ENCODE measurements at regions not wholly inside any gene's neighbourhood (a gene's known extent, or its start where the extent isn't known, plus 50 kb on each side); places are given as distances from the start of the nearest gene placed in this dataset.

DNA sequence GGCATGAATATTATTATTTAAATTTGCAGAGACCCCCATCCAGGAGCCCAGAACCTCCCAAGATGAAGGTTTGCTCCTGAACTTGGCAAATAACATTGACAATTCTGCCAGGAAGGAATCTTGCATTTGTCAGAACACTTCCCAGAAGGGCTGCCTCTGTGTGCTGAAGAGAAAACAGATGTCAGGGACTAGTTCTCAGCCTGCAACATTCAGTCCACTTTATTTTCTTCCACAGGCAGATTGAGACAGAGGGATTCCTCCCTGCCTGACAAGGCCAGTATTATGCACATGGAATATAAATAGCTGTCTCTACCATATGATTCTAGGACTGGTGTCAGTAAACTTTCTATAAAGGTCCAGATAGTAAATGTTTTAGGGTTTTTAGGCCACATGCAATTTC, 171.5 kb upstream of the SIX2 start:
- Histone ChIP-seq H3K27ac (ENCODE audit: low read length) (no peak overlapping the region), H3K4me1 (ENCODE audit: low read length) (no peaks in the 10 kb centered on the region), H3K27me3 (ENCODE audit: low read depth, low read length) (no peaks in the 10 kb centered on the region; the same call in 1 of the 2 replicates), H3K79me2 (ENCODE audit: low read length) (no peaks in the 10 kb centered on the region), H3K4me3 (ENCODE audit: low read length) (no peak overlapping the region), H4K20me1 (ENCODE audit: insufficient read depth, low read length) (no peaks in the 10 kb centered on the region), H3K9ac (ENCODE audit: low read length) (no peak overlapping the region), H2AFZ (ENCODE audit: low read depth, low read length) (no peak overlapping the region), H3K36me3 (replicated peaks; ENCODE audit: low read depth, low read length) (no peaks in the 10 kb centered on the region), H3K4me2 (ENCODE audit: low read length) (no peak overlapping the region), H3K9me3 (ENCODE audit: insufficient read depth, low read length) (no peaks in the 10 kb centered on the region)
- TF ChIP-seq, protein P1, sequence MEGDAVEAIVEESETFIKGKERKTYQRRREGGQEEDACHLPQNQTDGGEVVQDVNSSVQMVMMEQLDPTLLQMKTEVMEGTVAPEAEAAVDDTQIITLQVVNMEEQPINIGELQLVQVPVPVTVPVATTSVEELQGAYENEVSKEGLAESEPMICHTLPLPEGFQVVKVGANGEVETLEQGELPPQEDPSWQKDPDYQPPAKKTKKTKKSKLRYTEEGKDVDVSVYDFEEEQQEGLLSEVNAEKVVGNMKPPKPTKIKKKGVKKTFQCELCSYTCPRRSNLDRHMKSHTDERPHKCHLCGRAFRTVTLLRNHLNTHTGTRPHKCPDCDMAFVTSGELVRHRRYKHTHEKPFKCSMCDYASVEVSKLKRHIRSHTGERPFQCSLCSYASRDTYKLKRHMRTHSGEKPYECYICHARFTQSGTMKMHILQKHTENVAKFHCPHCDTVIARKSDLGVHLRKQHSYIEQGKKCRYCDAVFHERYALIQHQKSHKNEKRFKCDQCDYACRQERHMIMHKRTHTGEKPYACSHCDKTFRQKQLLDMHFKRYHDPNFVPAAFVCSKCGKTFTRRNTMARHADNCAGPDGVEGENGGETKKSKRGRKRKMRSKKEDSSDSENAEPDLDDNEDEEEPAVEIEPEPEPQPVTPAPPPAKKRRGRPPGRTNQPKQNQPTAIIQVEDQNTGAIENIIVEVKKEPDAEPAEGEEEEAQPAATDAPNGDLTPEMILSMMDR (IDR thresholded peaks at IDR 0.05; ENCODE audit: low read depth, low read length), result no peak
- no peak for TF ChIP-seq EZH2phosphoT487 (IDR thresholded peaks at IDR 0.05; ENCODE audit: low read depth)

DNA sequence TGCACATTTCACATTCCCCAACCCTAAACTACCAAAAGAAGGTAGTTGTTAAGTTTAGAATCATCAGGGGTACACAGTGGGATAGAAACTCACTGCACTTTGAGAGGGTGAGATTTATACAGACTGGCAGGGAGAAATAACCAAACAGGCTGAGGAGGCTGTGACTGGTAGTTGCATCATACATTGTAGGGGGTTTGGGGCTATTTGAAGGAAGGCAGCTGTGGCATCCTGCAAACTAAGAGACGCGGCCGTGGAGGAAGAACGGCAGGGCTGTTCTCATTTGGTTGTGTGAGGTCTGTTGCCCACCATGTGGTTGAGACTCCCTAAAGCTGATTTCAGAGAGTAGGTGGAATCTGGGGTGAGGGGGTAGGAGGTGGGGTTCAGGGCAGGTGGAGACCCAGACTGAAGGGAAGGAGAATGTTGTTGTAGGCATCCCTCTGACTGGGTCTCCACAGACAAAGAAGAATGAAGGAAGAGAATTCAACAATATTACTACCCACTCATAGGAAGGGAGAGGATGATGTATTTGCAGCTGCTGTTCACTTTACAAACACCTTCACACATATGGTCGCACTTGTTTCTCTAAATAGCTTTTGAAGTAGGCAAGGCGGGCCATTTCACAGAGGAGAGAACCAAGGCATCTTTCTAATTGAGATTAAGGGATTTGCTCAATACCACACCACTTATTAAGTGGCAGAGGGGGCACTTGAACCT, 170.9 kb upstream of the SIX2 start:
- Histone ChIP-seq H3K9me3 (ENCODE audit: insufficient read depth, low read length) (no peaks in the 10 kb centered on the region), H3K36me3 (replicated peaks; ENCODE audit: low read depth, low read length) (no peaks in the 10 kb centered on the region), H3K4me3 (ENCODE audit: low read length) (no peak overlapping the region), H4K20me1 (ENCODE audit: insufficient read depth, low read length) (no peaks in the 10 kb centered on the region), H3K79me2 (ENCODE audit: low read length) (no peaks in the 10 kb centered on the region), H3K4me2 (ENCODE audit: low read length) (no peak overlapping the region), H3K27ac (ENCODE audit: low read length) (no peak overlapping the region), H3K4me1 (ENCODE audit: low read length) (no peaks in the 10 kb centered on the region), H2AFZ (ENCODE audit: low read depth, low read length) (no peak overlapping the region), H3K9ac (ENCODE audit: low read length) (no peak overlapping the region), H3K27me3 (ENCODE audit: low read depth, low read length) (no peaks in the 10 kb centered on the region)
- TF ChIP-seq EZH2phosphoT487 (IDR thresholded peaks at IDR 0.05; ENCODE audit: low read depth), result no peak
- TF ChIP-seq, protein P1 (IDR thresholded peaks at IDR 0.05; ENCODE audit: low read depth, low read length), result no peak

DNA sequence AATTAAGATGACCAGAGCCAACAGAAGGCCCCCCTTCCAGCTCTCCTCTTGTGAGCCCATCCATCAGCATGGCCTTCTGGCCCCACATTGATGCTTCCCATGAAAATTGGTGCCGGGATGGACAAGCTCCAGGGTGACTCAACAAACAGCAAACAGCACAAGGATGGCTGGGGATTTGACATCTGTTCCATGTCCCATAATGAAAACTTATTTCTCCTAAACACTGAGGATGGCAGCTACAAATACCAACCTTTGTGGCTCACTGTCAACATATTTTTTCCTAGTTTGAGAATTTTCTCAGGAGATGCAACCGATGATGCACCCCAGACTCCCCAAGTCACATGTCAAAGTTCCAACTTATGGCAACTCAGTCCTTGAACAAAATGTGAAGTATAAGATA, 169.6 kb upstream of the SIX2 start:
- no peaks in the 10 kb centered on the region for H3K9me3 ChIP-seq (ENCODE audit: insufficient read depth, low read length)
- H3K9ac ChIP-seq (ENCODE audit: low read length), result no peak overlapping the region
- no peaks in the 10 kb centered on the region for H3K4me1 ChIP-seq (ENCODE audit: low read length)
- H4K20me1 ChIP-seq (ENCODE audit: insufficient read depth, low read length), result no peaks in the 10 kb centered on the region
- TF ChIP-seq, protein P1 (IDR thresholded peaks at IDR 0.05; ENCODE audit: low read depth, low read length), result no peak
- no peak for TF ChIP-seq EZH2phosphoT487 (IDR thresholded peaks at IDR 0.05; ENCODE audit: low read depth)
- no peak overlapping the region for H2AFZ ChIP-seq (ENCODE audit: low read depth, low read length)
- no peaks in the 10 kb centered on the region for H3K79me2 ChIP-seq (ENCODE audit: low read length)
- no peaks in the 10 kb centered on the region for H3K27me3 ChIP-seq (ENCODE audit: low read depth, low read length)
- no peak overlapping the region for H3K4me3 ChIP-seq (ENCODE audit: low read length)
- no peaks in the 10 kb centered on the region for H3K36me3 ChIP-seq (replicated peaks; ENCODE audit: low read depth, low read length)
- no peak overlapping the region for H3K27ac ChIP-seq (ENCODE audit: low read length)
- no peak overlapping the region for H3K4me2 ChIP-seq (ENCODE audit: low read length)

DNA sequence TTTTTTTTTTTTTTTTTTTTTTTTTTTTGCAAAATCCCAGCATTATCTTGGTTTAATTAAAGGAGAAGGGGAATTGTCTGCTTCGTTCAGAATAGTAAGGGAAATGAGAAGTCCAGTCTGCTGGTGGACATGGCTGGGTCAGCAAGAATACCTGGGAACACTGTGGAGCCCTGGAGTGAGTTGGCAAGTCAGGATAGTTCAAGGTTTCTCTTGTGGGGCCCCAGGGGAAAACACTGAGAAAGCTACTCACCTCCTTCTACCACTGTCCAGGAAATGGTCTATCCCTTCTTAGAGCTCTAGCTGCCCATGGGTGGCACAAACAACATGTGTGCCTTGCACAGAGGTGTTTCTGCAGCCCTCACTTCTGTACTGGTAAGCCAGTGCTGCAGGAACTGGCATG, 169.1 kb upstream of the SIX2 start:
- no peaks in the 10 kb centered on the region for H3K27me3 ChIP-seq (ENCODE audit: low read depth, low read length)
- no peak overlapping the region for H3K9ac ChIP-seq (ENCODE audit: low read length)
- no peak for TF ChIP-seq EZH2phosphoT487 (IDR thresholded peaks at IDR 0.05; ENCODE audit: low read depth)
- TF ChIP-seq, protein P1 (IDR thresholded peaks at IDR 0.05; ENCODE audit: low read depth, low read length), result no peak
- no peak overlapping the region for H2AFZ ChIP-seq (ENCODE audit: low read depth, low read length)
- H3K79me2 ChIP-seq (ENCODE audit: low read length), result no peaks in the 10 kb centered on the region
- H3K27ac ChIP-seq (ENCODE audit: low read length), result no peak overlapping the region
- H3K36me3 ChIP-seq (replicated peaks; ENCODE audit: low read depth, low read length), result no peaks in the 10 kb centered on the region
- H3K9me3 ChIP-seq (ENCODE audit: insufficient read depth, low read length), result no peaks in the 10 kb centered on the region
- H3K4me2 ChIP-seq (ENCODE audit: low read length), result no peak overlapping the region
- H4K20me1 ChIP-seq (ENCODE audit: insufficient read depth, low read length), result no peaks in the 10 kb centered on the region
- no peak overlapping the region for H3K4me3 ChIP-seq (ENCODE audit: low read length)
- no peaks in the 10 kb centered on the region for H3K4me1 ChIP-seq (ENCODE audit: low read length)
